ENCODE measurements at regions not wholly inside any gene's neighbourhood (a gene's known extent, or its start where the extent isn't known, plus 50 kb on each side); places are given as distances from the start of the nearest gene placed in this dataset.

DNA sequence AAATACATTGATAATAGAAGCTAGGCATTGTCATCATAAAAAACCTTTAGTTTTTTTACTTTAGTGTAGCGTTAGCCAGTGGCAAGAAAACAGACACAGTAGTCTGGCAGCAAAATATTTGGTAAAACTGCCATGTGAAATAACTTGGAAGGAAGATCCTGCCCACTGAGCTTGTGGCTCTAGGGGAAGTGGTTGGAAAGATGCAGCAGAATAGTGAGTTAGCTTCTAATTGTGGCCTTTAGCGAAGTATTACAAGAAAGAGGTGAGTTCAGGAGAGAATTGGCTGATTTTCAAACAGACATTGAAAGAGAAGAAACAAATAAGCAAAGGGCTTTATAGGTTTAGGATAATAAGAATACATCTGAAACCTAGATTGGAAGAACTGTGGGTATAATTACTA is 1887.8 kb upstream of the CELF4 start:
- TF ChIP-seq POLR2A (IDR thresholded peaks at IDR 0.05; ENCODE audit: low read depth, low read length) (no peak), EZH2 (IDR thresholded peaks at IDR 0.05; ENCODE audit: borderline replicate concordance, low read depth, low read length, severe bottlenecking) (no peak), JUN (IDR thresholded peaks at IDR 0.05; ENCODE audit: borderline replicate concordance, insufficient read depth, insufficient read length, low read depth) (no peak), MYC (IDR thresholded peaks at IDR 0.05; ENCODE audit: low read depth, low read length) (no peak), POLR2AphosphoS5 (IDR thresholded peaks at IDR 0.05; ENCODE audit: insufficient read depth, low read depth, low read length) (no peak), FOS (IDR thresholded peaks at IDR 0.05; ENCODE audit: borderline replicate concordance, insufficient read depth, low read length) (no peak)
- TF ChIP-seq, protein P1, sequence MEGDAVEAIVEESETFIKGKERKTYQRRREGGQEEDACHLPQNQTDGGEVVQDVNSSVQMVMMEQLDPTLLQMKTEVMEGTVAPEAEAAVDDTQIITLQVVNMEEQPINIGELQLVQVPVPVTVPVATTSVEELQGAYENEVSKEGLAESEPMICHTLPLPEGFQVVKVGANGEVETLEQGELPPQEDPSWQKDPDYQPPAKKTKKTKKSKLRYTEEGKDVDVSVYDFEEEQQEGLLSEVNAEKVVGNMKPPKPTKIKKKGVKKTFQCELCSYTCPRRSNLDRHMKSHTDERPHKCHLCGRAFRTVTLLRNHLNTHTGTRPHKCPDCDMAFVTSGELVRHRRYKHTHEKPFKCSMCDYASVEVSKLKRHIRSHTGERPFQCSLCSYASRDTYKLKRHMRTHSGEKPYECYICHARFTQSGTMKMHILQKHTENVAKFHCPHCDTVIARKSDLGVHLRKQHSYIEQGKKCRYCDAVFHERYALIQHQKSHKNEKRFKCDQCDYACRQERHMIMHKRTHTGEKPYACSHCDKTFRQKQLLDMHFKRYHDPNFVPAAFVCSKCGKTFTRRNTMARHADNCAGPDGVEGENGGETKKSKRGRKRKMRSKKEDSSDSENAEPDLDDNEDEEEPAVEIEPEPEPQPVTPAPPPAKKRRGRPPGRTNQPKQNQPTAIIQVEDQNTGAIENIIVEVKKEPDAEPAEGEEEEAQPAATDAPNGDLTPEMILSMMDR (IDR thresholded peaks at IDR 0.05; ENCODE audit: extremely low read depth in 1 of 2, insufficient read depth in 1 of 2, low read depth in 1 of 2, low read length in 2 of 2), result no peak

Measured in endothelial cell of umbilical vein (primary cell).